ENCODE measurements at regions not wholly inside any gene's neighbourhood (a gene's known extent, or its start where the extent isn't known, plus 50 kb on each side); places are given as distances from the start of the nearest gene placed in this dataset.

DNA sequence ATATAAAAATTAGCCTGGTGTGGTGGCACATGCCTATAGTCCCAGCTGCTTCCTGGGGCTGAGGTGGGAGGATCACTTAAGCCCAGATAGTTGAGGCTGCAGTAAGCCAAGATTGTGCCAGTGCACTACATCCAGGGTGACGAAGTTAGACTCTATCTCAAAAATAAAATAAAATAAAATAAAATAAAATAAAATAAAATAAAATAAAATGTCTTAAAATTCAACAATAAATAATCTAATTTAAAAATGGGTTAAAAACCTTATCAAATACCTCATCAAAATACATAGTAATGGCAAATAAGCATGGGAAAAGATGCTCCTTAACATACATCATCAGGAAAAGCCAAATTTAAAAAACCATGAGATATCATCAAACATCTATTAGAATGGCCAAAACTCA lies 760.2 kb upstream of the AGA start:
- Histone ChIP-seq H3K4me1 (ENCODE audit: insufficient read depth, low read length) (peaks cover 6% of the 10 kb centered on the region), H3K79me2 (ENCODE audit: insufficient read depth, low read length) (no peaks in the 10 kb centered on the region), H3K27me3 (ENCODE audit: insufficient read depth, low read length) (no peaks in the 10 kb centered on the region), H3K9ac (ENCODE audit: low read length) (no peak overlapping the region), H4K20me1 (ENCODE audit: insufficient read depth, low read length) (no peaks in the 10 kb centered on the region), H3K4me3 (ENCODE audit: insufficient read depth, low read depth, low read length) (no peak overlapping the region), H2AFZ (ENCODE audit: low read depth, low read length) (no peak overlapping the region), H3K4me2 (ENCODE audit: low read length) (no peak overlapping the region), H3K27ac (ENCODE audit: low read depth, low read length) (no peak overlapping the region), H3K9me3 (ENCODE audit: insufficient read depth, low read depth, low read length) (no peaks in the 10 kb centered on the region), H3K36me3 (ENCODE audit: insufficient read depth, low read length) (no peaks in the 10 kb centered on the region)
- Mint-ChIP-seq H3K27me3 (ENCODE audit: low read depth, unreplicated experiment) (no peaks in the 10 kb centered on the region), H3K36me3 (ENCODE audit: low read depth, unreplicated experiment) (no peaks in the 10 kb centered on the region), H3K4me1 (ENCODE audit: low read depth, unreplicated experiment) (peaks cover 29% of the 10 kb centered on the region), H3K27ac (ENCODE audit: unreplicated experiment) (no peak overlapping the region), H3K4me3 (ENCODE audit: unreplicated experiment) (no peak overlapping the region), H3K9me3 (ENCODE audit: unreplicated experiment) (peaks cover 6% of the 10 kb centered on the region)
- TF ChIP-seq EZH2 (IDR thresholded peaks at IDR 0.05; ENCODE audit: insufficient read depth, low read length): no peak
- TF ChIP-seq, protein P1, sequence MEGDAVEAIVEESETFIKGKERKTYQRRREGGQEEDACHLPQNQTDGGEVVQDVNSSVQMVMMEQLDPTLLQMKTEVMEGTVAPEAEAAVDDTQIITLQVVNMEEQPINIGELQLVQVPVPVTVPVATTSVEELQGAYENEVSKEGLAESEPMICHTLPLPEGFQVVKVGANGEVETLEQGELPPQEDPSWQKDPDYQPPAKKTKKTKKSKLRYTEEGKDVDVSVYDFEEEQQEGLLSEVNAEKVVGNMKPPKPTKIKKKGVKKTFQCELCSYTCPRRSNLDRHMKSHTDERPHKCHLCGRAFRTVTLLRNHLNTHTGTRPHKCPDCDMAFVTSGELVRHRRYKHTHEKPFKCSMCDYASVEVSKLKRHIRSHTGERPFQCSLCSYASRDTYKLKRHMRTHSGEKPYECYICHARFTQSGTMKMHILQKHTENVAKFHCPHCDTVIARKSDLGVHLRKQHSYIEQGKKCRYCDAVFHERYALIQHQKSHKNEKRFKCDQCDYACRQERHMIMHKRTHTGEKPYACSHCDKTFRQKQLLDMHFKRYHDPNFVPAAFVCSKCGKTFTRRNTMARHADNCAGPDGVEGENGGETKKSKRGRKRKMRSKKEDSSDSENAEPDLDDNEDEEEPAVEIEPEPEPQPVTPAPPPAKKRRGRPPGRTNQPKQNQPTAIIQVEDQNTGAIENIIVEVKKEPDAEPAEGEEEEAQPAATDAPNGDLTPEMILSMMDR (IDR thresholded peaks at IDR 0.05; ENCODE audit: insufficient read depth, low read depth, low read length): no peak
- DNase-seq (ENCODE audit: low read depth) (no peak), FAIRE-seq (no peak)

DNA sequence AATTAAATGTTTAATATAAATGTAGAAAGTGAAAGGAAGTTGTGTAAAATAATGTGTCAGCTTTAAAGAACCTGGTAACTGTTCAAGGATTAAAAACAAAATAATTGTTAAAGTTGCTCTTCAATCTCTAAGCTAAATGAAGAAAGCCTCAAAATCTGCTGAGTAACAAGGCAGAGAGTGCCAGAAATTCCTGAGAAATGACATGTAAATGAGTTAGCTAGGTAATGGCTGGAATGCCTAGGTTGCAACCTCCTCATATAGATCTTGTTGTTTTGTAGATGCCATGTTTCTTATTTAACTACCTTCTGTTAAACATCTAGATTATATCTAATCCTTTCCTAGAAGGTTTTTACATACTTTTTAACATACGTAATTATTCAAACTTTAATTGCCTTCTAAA lies 763.6 kb upstream of the AGA start:
- H3K27me3 Mint-ChIP-seq (ENCODE audit: low read depth, unreplicated experiment): no peaks in the 10 kb centered on the region

DNA sequence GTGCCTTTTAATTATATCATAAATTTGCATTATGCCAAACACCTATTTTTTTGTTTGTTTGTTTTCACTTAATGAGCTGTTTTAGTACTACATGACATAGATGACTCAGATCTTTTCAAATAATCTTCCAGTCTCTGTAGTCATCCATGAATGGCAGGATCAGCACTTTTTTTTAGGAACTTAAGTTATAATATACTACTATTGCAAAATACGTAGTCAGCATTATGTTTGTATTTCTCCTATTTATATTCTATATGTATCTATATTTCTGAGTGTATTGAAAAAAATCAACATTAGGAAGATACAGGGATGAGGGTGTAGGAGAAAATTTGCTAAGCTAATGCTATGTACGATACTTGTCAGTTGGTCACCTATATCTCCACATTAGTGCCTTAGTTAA lies 773.1 kb upstream of the AGA start:
- Histone ChIP-seq H3K4me3 (ENCODE audit: insufficient read depth, low read depth, low read length) (no peak overlapping the region), H3K9ac (ENCODE audit: low read length) (no peak overlapping the region), H3K79me2 (ENCODE audit: insufficient read depth, low read length) (no peaks in the 10 kb centered on the region), H3K4me2 (ENCODE audit: low read length) (no peak overlapping the region), H3K9me3 (ENCODE audit: insufficient read depth, low read depth, low read length) (no peaks in the 10 kb centered on the region), H4K20me1 (ENCODE audit: insufficient read depth, low read length) (no peaks in the 10 kb centered on the region), H3K4me1 (ENCODE audit: insufficient read depth, low read length) (no peaks in the 10 kb centered on the region), H2AFZ (ENCODE audit: low read depth, low read length) (no peak overlapping the region), H3K27ac (ENCODE audit: low read depth, low read length) (no peak overlapping the region), H3K27me3 (ENCODE audit: insufficient read depth, low read length) (no peaks in the 10 kb centered on the region), H3K36me3 (ENCODE audit: insufficient read depth, low read length) (no peaks in the 10 kb centered on the region)
- no peaks in the 10 kb centered on the region for H3K36me3 Mint-ChIP-seq (ENCODE audit: low read depth, unreplicated experiment)
- H3K27me3 Mint-ChIP-seq (ENCODE audit: low read depth, unreplicated experiment): no peaks in the 10 kb centered on the region
- DNase-seq (ENCODE audit: low read depth) (no peak), FAIRE-seq (no peak)
- H3K4me3 Mint-ChIP-seq (ENCODE audit: unreplicated experiment): no peak overlapping the region
- no peak overlapping the region for H3K27ac Mint-ChIP-seq (ENCODE audit: unreplicated experiment)
- TF ChIP-seq EZH2 (IDR thresholded peaks at IDR 0.05; ENCODE audit: insufficient read depth, low read length): no peak
- H3K9me3 Mint-ChIP-seq (ENCODE audit: unreplicated experiment): no peaks in the 10 kb centered on the region
- no peaks in the 10 kb centered on the region for H3K4me1 Mint-ChIP-seq (ENCODE audit: low read depth, unreplicated experiment)

More for the DNA sequence above, 763.6 kb upstream of the AGA start:
- Mint-ChIP-seq H3K4me3 (ENCODE audit: unreplicated experiment) (no peak overlapping the region), H3K4me1 (ENCODE audit: low read depth, unreplicated experiment) (peaks cover 12% of the 10 kb centered on the region), H3K27ac (ENCODE audit: unreplicated experiment) (peak overlapping the region; percentile 86), H3K36me3 (ENCODE audit: low read depth, unreplicated experiment) (peaks cover 3% of the 10 kb centered on the region), H3K9me3 (ENCODE audit: unreplicated experiment) (peaks cover 18% of the 10 kb centered on the region)
- Histone ChIP-seq H3K27me3 (ENCODE audit: insufficient read depth, low read length) (no peaks in the 10 kb centered on the region), H3K27ac (ENCODE audit: low read depth, low read length) (peak overlapping the region; percentile 1), H2AFZ (ENCODE audit: low read depth, low read length) (no peak overlapping the region), H3K36me3 (ENCODE audit: insufficient read depth, low read length) (no peaks in the 10 kb centered on the region), H3K79me2 (ENCODE audit: insufficient read depth, low read length) (no peaks in the 10 kb centered on the region), H3K4me3 (ENCODE audit: insufficient read depth, low read depth, low read length) (no peak overlapping the region), H3K4me2 (ENCODE audit: low read length) (peak overlapping the region; percentile 37), H3K9me3 (ENCODE audit: insufficient read depth, low read depth, low read length) (no peaks in the 10 kb centered on the region), H3K9ac (ENCODE audit: low read length) (no peak overlapping the region), H4K20me1 (ENCODE audit: insufficient read depth, low read length) (no peaks in the 10 kb centered on the region), H3K4me1 (ENCODE audit: insufficient read depth, low read length) (no peaks in the 10 kb centered on the region)
- DNase-seq (ENCODE audit: low read depth): peak; percentile 26
- FAIRE-seq: no peak
- no peak for TF ChIP-seq EZH2 (IDR thresholded peaks at IDR 0.05; ENCODE audit: insufficient read depth, low read length)
- TF ChIP-seq, protein P1 (IDR thresholded peaks at IDR 0.05; ENCODE audit: insufficient read depth, low read depth, low read length): no peak
